NCI-H1105 (cell line): ENCODE measurements at regions not wholly inside any gene's neighbourhood (a gene's known extent, or its start where the extent isn't known, plus 50 kb on each side); places are given as distances from the start of the nearest gene placed in this dataset.
A peak's percentile ranks its signal among the peaks of the same experiment; 100 is the strongest.

Experiments used
- DNase-seq: peaks from one replicate; lab custom pipeline; 2025; lab: John Stamatoyannopoulos, UW

DNA sequence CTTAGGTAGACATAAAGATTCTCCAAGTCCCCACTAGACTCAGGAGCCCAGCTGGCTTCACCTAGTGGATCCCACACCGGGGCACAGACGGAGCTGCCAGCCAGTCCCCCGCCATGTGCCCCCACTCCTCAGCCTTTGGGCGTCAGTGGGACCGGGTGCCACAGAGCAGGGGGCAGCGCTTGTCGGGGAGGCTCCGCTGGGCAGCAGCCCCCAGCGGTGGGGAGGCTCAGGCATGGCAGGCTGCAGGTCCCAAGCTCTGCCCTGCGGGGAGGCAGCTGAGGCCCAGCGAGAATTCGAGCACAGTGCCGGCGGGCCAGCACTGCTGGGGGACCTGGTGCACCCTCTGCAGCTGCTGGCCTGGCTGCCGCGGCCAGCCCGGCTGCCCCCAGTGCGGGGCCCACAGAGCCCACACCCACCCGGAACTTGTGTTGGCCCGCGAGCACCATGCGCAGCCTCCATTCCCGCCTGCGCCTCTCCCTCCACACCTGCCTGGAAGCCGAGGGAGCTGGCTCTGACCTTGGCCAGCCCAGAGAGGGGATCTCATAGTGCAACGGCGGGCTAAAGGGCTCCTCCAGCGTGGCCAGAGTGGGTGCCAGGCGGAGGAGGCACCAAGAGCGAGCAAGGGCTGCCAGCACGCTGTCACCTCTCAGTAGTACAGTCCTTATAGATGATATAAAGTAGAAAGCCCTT lies 390.7 kb downstream of the PLK2 start:
- DNase-seq = no peak

DNA sequence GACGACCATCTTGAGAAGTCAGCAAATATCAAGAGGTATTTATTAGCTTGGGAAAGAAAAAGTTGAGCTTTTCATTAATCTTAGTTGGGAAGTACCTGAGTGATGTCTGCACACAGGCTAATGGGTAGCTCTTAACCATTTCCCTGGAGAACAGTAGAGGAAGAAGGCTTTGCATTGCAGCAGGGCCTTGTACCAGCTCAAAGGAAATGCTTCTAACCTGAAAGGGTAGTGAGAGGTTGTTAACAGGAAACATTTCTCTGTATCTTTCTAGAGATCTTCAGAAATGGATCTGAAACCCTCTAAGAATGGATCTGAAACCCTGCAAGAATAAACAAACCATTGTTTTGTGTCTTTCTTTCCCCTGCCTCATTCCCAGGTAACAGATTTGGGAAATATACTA lies 393.3 kb downstream of the PLK2 start:
- no peak for DNase-seq

GRCh38 chr5:58066076-58066475 lies 393.8 kb downstream of the PLK2 start:
- DNase-seq = no peak

DNA sequence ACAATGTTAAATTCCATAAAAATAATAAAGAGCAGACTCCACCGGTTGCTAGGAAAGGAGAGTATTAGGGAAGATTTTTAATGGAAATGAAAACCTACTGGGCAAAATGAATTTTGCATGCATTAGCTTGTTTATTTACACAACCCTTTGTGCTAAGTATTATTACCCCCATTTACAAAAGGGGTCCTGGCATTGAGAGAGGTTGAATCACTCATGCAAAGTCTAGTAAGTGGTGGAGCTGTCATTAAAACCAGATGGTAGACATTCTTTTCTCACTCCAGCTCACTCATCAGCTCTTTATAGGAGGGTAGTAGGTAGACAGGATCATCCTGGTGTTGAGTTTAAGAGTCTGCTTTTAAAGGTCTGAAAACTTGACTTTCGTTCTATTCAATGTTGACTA lies 395.1 kb downstream of the PLK2 start:
- DNase-seq = peak; percentile 44

DNA sequence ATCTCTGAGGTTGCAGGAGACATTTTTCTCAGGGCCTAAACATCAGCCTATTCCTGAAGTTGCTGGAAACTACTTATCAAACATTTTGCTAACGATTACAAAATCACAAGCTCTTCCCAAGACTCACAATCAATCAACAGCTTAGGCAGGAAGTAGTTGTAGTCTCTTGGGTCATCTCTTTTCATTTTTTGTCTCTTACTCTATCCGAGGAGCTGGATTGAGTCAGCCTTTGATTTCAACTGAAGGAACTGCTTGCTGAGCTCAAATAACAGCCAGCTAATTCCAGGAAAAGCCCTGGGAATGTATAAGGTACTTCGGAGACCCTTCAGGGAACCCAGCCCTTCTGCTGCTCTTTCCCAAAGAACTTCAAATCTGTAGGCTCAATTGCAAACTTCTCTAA lies 398.9 kb downstream of the PLK2 start:
- no peak for DNase-seq

GRCh38 chr5:58057324-58057723 lies 402.6 kb downstream of the PLK2 start:
- DNase-seq = no peak

GRCh38 chr5:58056546-58056945 lies 403.3 kb downstream of the PLK2 start:
- no peak for DNase-seq

GRCh38 chr5:58054018-58054417 lies 405.9 kb downstream of the PLK2 start:
- no peak for DNase-seq

DNA sequence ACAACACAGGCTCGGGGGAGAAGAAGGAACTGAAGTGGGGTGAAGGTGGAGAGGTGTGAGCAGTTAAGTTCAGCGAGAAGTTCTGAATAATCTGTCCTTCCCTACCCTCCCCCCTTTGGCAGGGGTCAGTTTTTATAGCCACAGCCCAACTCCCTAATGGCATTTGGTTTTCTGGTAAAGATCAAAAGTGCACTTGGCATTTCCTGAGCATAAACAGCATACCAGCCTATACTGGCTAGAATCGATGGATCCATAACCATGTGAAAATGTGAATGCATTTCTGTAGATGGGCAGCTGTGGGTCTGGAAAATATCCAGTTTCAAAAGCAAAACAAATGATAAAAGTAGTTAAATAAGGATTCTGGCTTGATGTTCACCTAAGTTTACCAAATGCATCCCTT lies 410.9 kb downstream of the PLK2 start:
- no peak for DNase-seq

DNA sequence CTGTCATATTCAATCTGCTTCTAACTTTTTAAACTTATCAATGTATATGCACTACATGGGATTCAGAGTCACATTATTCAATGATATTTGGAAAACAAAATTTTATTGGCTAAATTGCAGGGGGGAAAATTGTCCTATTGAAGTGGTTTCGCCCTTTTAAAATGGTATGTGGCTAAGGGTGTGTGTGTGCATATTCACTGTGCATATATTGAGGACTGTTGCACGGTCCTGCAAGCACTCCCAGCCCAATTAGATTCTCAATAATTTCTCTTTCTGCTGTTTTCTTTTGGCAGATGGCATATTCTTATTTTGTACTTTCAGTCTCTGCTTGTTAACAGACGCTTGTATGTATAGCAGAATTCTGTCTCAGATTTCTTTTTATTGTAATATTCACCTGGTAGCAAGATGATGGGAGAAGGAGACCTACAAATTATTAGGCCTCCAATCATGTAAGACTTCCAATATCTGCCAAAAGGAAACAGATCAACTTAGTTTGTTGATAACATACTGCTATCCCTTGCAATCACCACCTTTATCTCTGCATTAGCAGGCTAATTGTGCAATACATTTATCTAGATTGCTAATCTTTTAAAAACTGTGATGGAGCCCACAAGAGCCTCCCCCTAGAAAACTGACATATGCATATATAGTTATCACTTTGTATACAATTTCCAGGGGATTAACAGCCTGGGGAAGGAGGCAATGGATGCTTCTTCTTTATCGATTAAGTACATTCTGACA lies 411.5 kb downstream of the PLK2 start:
- no peak for DNase-seq

DNA sequence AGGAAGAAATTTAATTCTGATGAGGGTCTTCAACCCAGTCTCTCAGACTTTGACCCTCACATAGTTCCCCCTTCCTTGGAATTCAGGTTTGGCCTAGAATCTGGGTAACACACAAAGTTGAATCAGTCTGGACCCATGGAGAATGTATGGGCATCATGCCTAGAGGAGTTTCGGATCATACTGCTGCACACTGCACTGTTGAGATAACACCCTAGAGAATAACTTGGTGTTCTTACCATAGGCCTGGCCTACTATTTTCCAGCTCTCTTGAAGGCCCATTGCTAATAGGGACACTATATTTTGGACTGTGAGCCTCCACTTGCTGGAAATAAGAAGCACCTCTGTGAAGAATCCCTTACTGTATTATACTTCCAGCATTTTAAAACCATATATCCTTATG lies 413.5 kb downstream of the PLK2 start:
- DNase-seq = no peak

DNA sequence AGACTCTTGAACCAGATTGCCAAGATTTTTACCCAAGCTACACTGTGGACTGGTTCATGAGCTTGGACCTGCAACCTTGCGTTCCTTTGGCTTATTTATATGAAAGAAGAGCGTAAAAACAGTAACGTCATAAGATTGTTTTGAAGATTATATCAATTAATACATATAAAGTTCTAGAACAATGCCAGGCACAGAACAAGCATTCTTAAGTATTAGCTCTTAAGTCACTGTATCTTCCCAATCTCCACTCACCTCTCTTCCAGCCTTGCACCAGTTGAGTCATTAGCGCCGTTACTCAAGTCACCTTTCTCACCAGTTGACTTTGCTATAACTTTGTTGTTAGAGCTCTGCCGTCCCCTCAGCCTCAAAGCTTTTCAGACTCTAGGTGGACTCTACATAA lies 415.7 kb downstream of the PLK2 start:
- no peak for DNase-seq

GRCh38 chr5:58043032-58043945 lies 416.6 kb downstream of the PLK2 start:
- no peak for DNase-seq

DNA sequence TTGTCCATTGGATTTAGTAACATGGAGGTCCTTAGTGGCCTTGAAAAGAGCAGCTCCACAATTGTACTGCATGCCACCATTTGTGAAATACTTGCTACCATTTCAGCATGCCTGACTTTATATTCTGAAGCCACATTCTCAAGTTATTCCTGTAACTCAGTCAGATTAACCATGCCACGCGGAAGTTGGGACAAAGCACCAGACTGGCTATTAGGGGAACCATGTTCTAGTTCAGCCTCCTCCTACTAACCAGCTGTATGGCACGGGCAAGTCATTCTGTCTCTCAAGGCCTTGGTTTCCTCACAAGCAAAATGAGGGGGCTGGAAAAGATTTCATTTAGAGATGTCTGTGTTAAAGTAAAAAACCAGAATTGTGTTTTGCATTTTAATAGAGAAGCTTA lies 418.0 kb downstream of the PLK2 start:
- no peak for DNase-seq

- DNase-seq = no peak
Measured at GRCh38 chr5:58040846-58041245, 419.0 kb downstream of the PLK2 start.

- no peak for DNase-seq
Measured at GRCh38 chr5:58040044-58040443, 419.8 kb downstream of the PLK2 start.

GRCh38 chr5:58037899-58038298 lies 422.0 kb downstream of the PLK2 start:
- no peak for DNase-seq

- no peak for DNase-seq
Measured at GRCh38 chr5:58025809-58026208, 434.1 kb downstream of the PLK2 start.

DNA sequence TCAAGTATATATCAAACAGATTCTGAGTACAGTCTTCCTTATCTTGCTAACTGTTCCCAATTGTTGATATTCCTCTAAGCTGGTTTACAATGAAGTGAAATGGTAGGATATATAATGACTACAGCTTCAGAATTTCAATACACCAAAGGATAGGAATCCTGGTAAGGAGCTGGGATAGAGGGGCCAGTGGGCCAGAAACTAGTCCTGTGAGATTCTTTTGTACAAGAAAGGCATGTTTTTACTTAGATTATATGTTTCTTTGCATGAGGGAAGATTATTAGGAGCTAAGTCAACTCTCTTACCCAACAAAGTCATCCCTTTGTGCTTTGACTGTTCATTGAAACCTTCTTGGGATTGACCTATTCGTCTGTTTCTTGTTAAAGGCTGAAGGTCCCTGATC lies 435.7 kb downstream of the PLK2 start:
- no peak for DNase-seq

- no peak for DNase-seq
Measured at GRCh38 chr5:58022055-58022454, 437.8 kb downstream of the PLK2 start.

DNA sequence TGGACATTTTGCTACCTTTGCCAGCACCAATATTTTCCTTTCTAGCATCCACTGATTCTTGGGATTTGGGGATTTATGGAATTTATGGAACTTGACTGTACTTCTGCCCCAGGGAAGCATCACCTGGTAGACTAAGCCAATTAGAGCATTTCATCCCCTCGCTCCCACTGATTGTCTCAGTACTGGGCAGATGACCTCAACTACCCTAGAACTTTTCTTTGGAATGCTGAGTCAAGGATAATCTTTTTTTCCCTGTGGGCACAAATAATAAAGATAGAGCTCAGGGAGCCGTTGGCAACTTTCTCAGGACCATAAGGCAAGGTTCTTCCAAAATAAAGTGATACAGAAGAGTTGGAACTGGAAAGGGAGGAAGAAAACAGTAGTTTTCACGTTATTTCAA lies 438.4 kb downstream of the PLK2 start:
- no peak for DNase-seq

GRCh38 chr5:58019614-58020013 lies 440.3 kb downstream of the PLK2 start:
- no peak for DNase-seq

DNA sequence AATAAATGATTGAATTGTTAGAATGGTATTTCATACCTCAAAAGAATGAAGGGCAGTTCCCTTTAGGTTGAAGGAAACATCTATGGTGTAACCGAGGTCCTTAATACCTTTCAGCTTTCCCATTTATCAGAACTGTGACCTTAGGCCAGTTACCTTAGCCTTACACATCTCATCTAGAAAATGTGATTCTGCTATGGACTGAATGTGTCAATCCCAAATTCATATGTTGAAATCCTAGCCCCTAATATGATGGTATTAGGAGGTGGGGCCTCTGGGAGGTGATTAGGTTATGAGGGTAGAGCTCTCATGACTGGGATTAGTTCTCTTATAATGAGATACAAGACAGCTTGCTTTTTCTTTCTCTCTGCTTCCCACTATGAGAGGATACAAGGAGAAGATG lies 441.9 kb downstream of the PLK2 start:
- DNase-seq = no peak
